GM18873 (cell line): ENCODE measurements at regions not wholly inside any gene's neighbourhood (a gene's known extent, or its start where the extent isn't known, plus 50 kb on each side); places are given as distances from the start of the nearest gene placed in this dataset.
"Not testable (repeated sequence)": the region's sequence is repeated elsewhere in the genome, so short reads cannot be mapped to it uniquely, and the experiment has no call there.

Source experiments
- ATAC-seq: cut with Tn5 transposase; IDR thresholded peaks from one replicate; pipeline ENCODE4 v1.9.1; 2021; ENCODE audit warnings: mild to moderate bottlenecking, moderate library complexity, moderate number of reproducible peaks; ENCODE audit not compliant: unreplicated experiment, low FRiP score

DNA sequence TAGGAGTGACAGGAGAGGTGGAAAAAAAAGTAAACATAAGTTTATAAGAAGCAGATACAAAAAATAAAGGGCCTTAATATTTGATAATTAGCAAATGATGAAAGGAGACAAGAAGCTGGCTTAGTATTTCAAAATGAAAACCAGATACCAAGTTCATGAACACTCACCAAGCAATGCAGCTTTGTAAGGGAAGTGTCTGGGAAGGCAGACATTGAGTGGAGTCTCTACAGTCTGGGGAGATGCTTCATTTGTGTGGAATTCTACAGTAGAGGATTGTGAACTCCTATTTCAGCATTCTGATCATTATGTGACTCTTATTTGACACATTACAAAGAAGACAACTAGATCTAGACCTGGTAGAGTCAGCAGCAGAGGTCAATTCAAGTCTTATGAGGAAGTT is 1072.7 kb downstream of the DSC3 start:
- no peak for ATAC-seq

GRCh38 chr18:29962579-29962978 is 1080.0 kb downstream of the DSC3 start:
- ATAC-seq, result no peak

DNA sequence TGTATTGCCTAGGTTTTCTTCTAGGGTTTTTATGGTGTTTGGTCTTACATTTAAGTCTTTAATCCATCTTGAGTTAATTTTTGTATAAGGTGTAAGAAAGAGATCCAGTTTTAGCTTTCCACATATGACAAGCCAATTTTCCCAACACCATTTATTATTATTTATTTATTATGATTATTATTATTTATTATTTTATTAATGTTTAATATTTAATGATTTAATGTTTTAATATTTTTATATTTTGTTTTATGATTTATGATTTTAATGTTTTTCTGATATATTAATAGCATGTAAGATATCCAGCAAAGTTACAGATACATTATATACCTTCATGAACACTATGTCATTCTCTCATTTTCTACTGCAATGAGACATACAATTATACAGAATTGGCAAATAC is 1082.0 kb downstream of the DSC3 start:
- no peak for ATAC-seq

DNA sequence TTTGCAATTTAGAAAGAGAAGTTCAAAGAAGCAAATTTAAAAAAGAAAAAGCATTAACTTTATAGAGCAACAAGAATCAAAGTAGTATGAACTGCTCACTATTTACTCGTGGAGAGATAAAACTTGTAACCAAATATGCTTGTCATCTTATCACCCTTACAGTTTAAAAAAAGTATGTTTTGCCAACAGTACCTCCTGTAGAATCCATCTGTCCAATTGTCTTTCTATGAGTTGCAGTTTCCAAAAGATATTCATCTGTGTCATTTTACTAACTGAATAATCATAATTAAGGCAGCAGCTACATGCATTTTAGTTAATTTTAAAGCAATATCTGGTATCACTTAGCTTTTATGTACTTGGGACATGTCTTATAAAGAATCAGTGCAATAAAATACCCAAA is 1112.3 kb downstream of the DSC3 start:
- no peak for ATAC-seq

GRCh38 chr18:29928081-29928480 is 1114.5 kb downstream of the DSC3 start:
- no peak for ATAC-seq

GRCh38 chr18:29925566-29925965 is 1117.0 kb downstream of the DSC3 start:
- ATAC-seq, result no peak

- no peak for ATAC-seq
These were observed 1130.2 kb downstream of the DSC3 start for GRCh38 chr18:29912351-29912750.

GRCh38 chr18:29892960-29893558 is 1149.5 kb downstream of the DSC3 start:
- no peak for ATAC-seq

DNA sequence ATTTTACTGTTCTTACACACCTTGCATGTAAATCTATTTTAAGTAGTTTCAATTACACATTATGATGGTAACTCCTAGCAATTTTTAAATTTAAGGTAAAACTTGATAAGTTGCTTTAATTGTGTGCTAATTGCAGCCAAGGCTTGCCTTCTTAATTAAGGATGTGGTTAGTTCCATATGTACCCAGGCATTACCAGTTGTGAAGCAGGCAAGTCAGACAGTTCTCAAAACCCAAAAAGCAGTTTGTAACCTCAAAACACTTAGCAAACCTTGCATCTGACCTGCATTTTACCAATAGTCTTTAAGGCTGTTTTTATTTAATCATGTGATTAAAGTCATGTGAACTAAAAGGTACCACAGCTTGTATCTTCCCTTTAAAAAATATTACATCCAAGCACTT is 1159.4 kb downstream of the DSC3 start:
- no peak for ATAC-seq

- ATAC-seq, result no peak
These were observed 1159.9 kb downstream of the DSC3 start for GRCh38 chr18:29882620-29883019.

- ATAC-seq, result no peak
These were observed 1162.8 kb downstream of the DSC3 start for GRCh38 chr18:29879763-29880162.

GRCh38 chr18:29874519-29875098 is 1167.9 kb downstream of the DSC3 start:
- ATAC-seq, result no peak

DNA sequence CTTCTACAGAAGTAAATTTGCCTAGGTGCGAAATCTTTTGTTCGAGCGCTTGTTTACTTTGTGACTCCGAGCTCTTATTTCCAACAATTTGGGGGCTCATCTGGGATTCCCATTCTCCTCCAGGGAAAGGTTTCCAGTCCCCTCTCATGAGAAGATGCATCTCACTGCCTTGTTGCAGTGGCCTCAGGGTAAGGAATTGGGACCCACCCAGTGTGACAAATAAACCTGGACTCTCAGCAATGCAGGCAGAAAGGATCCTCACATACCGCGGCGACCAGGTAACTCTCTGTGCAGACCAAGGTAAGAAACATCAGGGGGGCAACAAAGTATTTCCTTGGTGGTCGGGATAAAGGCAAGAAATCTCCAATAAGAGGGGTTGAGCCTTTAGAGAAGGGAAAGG is 1169.3 kb downstream of the DSC3 start:
- ATAC-seq, result no peak

GRCh38 chr18:29871246-29871645 is 1171.3 kb downstream of the DSC3 start:
- ATAC-seq, result no peak

- ATAC-seq, result no peak
These were observed 1179.7 kb downstream of the DSC3 start for GRCh38 chr18:29862824-29863223.

GRCh38 chr18:29855637-29856036 is 1186.9 kb downstream of the DSC3 start:
- ATAC-seq, result no peak

DNA sequence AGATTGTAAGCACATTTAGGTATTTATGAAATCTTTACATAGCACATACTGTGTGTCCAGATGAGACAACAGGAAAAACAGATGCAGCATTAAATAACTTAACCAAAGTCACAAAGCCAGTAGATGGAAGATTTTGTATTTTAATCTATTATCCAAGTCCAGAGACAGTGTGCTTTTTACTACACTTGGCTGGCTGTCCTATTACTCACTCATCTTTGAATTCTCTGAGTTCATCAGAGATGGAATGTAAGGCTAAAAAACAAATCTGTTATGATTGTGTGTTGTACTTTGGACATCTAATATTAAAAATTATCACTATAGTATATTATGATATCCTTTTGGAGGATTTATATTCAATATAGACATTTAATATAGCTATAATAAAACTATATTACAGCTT is 1189.4 kb downstream of the DSC3 start:
- ATAC-seq, result no peak

DNA sequence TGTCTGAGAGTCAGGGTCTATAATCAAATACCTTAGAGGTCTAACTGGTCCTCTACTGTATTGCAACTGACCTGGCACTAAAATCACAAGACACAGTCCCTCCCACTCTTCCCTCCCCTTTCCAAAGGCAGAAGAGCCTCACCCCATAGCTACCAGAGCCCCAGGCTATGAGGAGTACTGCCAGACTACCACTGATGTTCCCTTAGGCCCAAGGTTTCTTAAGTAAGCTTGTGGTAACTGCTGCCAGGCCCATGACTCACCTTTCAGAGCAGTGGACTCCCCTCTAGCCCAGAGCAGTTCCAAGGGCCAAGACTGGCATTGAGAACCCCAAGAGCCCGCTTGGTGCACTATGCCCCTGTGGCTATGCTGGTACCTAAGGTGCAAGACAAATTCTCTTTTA is 1193.4 kb downstream of the DSC3 start:
- ATAC-seq, result no peak

DNA sequence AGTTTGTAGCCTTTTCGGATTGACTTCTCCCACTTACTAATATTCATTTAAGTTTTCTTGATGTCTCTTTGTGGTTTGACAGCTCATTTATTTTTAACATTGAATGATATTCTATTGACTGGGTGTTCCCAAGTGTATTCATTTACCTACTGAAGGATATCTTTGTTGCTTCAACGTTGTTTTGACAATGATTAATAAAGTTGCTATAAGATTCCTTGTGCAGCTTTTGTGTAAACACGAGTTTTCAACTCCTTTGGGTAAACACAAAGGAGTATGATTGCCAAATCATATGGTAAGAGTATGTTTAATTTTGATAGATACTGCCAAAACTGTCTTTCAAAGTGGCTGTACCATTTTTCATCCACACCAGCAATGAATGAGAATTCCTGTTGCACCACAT is 1200.9 kb downstream of the DSC3 start:
- ATAC-seq, result no peak

DNA sequence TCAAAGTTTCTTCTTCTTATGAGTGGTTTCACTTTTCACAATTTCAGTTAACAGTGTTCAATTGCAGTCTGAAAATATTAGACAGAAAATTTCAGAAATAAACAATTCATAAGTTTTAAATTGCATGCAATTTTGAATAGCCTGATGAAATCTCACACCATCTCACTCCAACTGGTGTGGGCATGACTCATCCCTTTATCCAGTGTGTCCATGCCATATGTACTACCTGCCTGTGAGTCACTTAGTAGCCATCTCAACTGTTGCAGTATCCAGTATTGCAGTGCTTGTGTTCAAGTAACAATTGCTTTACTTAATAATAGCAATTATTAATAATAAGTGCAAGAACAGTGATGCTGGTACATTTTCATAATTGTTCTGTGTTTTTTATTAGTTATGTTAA is 1202.5 kb downstream of the DSC3 start:
- no peak for ATAC-seq

GRCh38 chr18:29838961-29839360 is 1203.6 kb downstream of the DSC3 start:
- not testable (repeated sequence) for ATAC-seq

- ATAC-seq, result no peak
These were observed 1204.0 kb downstream of the DSC3 start for GRCh38 chr18:29838556-29838955.

- ATAC-seq, result no peak
These were observed 1218.9 kb downstream of the DSC3 start for GRCh38 chr18:29823671-29824070.
